GM12864 (cell line): ENCODE measurements at regions not wholly inside any gene's neighbourhood (a gene's known extent, or its start where the extent isn't known, plus 50 kb on each side); places are given as distances from the start of the nearest gene placed in this dataset.

Experiments used
- DNase-seq: peaks from one replicate; pipeline ENCODE4 v3.0.0-alpha.2; 2011; ENCODE audit warnings: low read depth
- H3K4me3 ChIP-seq: 2 replicates; pipeline ENCODE4 v1.5.1; 2011; ENCODE audit warnings: mild to moderate bottlenecking, low read depth, low read length, control low read depth
- TF ChIP-seq, protein P1 (sequence below): IDR thresholded peaks from 2 replicates; pipeline ENCODE4 v1.5.1; 2011; ENCODE audit warnings: low read depth, mild to moderate bottlenecking, moderate library complexity, low read length, control low read depth, inconsistent platforms; ENCODE audit errors: missing control alignments

DNA sequence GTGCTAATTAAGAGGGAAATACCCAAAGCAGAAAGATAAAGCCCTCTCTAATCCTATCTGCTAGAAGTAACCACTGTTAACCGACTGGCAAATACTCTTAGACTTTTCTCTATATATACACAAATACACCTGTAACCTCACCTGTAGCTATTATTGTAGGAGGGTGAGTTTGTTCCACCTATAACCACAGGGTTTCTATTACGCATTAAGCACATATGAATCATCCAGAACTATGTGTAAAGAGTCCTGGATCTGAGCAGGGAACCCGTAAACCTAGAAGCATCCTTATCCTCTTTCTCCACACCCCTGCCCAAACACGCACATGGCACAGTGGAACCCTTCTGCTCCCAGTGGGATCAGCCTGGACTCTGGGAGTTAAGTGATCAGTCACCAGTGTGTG, 172.8 kb upstream of the C2CD4B start:
- TF ChIP-seq, protein P1, sequence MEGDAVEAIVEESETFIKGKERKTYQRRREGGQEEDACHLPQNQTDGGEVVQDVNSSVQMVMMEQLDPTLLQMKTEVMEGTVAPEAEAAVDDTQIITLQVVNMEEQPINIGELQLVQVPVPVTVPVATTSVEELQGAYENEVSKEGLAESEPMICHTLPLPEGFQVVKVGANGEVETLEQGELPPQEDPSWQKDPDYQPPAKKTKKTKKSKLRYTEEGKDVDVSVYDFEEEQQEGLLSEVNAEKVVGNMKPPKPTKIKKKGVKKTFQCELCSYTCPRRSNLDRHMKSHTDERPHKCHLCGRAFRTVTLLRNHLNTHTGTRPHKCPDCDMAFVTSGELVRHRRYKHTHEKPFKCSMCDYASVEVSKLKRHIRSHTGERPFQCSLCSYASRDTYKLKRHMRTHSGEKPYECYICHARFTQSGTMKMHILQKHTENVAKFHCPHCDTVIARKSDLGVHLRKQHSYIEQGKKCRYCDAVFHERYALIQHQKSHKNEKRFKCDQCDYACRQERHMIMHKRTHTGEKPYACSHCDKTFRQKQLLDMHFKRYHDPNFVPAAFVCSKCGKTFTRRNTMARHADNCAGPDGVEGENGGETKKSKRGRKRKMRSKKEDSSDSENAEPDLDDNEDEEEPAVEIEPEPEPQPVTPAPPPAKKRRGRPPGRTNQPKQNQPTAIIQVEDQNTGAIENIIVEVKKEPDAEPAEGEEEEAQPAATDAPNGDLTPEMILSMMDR: no peak
- no peak overlapping the region for H3K4me3 ChIP-seq

DNA sequence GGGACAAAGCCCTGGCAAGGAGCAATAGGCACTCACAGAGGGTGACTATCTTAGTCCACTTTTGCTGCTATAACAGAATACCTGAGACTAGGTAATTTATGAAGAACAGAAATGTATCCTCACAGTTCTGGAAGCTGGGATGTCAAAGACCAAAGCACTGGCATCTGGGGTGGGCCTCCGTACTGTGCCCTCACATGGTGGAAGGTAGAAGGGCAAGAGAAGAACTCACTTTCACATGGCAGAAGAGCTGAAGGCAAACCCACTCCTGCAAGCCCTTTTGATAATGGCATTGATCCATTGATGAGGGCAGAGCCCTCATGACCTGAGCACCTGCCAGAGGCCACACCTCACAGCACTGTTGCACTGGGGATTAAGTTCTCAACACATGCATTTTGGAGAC, 173.4 kb upstream of the C2CD4B start:
- DNase-seq: no peak
- no peak overlapping the region for H3K4me3 ChIP-seq

More for the DNA sequence above, 172.8 kb upstream of the C2CD4B start:
- DNase-seq: no peak

DNA sequence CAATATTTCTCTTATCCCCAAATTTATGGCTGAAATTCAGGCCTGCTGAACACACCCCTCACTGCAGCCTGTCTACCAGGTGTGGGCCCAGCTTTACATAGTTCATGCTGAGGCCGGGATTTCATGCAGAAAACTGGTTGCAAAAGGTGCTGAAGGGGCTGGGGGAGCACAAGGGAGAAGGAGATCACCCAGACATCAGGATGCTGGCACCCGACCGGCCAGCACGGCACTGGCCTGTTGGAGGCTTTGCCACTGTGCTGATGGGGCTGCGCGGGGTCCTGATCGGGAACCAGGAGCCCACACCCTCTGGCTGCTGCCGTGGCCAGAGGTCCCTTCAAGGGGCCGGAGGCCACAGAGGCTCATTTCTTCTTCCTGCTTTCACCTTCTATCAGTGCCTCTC, 177.9 kb upstream of the C2CD4B start:
- TF ChIP-seq, protein P1: no peak
- no peak overlapping the region for H3K4me3 ChIP-seq
- DNase-seq: no peak

More for the DNA sequence above, 173.4 kb upstream of the C2CD4B start:
- TF ChIP-seq, protein P1: no peak

DNA sequence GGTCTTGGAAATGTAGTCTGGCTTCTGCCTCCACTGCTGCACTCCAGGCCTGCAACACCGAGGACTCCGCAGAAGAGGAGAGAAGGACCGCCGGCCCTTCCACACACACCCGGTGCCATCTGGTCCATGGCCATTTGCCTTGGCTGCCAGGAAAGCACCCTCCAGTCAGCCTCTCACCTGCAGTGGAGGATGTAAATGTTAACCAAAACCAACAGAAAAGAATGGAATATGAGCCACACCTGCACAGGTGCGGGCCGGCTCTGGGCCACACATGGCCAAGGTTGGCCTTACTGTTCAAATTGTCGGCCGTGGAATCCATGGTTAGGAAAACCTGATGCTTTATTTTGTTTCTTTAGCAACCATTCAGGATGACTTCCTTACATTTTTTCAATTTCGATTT, 178.3 kb upstream of the C2CD4B start:
- no peak for DNase-seq
- no peak overlapping the region for H3K4me3 ChIP-seq
- TF ChIP-seq, protein P1: no peak

DNA sequence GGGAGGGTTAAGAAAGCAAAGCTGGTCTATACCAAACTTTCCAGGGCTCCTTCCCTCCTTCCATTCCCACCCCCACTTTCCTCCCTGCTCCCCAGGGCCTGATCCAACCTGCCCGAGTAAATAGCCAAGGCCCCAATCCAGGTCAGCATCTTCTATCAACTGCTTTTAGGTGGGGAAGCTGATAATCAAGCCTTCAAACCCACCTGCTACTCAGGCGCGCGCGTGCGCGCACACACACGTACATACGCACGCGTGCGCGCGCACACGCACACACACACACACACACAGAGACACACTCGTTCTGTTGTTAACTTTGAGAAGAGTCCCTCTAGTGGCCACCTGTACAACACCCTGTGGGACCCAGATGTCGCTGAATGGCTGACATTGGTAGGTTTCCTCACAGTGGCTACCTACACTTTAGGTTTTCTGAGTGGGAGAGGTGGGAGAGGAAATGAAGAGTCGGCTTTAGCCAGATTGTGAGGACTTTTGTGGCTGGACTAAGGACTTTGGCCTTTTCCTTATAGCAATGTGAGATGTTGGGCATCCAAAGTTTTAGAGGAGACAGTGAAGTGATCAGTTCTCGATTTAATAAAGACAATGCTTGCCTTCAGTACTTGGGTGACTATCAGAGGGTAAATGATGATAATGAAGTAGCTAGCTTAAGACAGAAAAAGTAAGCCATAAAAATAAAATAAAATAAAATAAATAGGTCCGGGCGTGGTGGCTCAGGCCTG, 179.9 kb upstream of the C2CD4B start:
- H3K4me3 ChIP-seq: no peak overlapping the region
- peak; percentile 61 for DNase-seq
- TF ChIP-seq, protein P1: peak; percentile 86

DNA sequence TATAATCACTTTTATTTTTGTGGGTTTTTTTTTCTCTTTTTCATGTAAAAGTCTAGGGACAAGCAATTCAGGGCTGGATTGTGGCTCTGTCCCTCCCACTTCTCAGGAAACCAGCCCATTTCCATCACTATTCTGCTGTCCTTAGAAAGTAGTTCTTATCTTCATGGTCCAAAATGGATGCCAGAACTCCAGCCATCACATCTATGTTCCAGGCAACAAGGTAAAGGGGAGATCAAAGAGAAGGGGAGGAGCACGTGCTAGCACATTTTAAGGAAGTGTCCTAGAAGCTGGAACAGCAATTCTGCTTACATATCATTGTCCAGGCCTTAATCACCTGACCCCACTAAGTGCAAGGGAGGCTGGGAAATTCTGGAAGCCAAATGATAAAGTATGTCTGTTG, 181.1 kb upstream of the C2CD4B start:
- H3K4me3 ChIP-seq: no peak overlapping the region
- TF ChIP-seq, protein P1: no peak
- DNase-seq: no peak

DNA sequence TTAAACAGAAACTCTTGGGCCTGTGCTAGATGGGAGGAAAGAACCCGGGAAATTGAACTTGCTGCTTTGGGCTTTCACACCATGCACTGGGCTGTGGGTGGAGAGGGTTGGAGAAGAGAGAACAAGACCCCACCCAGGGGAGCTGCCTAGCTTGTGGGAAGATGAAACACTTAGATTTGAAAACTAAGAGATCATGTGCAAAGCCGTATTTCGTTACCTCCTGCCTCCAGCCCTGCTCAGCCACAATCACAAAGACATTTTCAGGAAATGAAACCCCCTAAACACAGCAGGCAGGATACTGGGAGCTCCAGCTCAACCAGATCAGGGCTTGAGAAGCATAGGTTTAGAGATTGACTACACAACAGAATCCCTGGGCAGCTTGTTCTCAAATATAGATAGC, 183.0 kb upstream of the C2CD4B start:
- TF ChIP-seq, protein P1: no peak
- DNase-seq: no peak
- no peak overlapping the region for H3K4me3 ChIP-seq
